H1 (cell line): ENCODE measurements at regions not wholly inside any gene's neighbourhood (a gene's known extent, or its start where the extent isn't known, plus 50 kb on each side); places are given as distances from the start of the nearest gene placed in this dataset.

Experiments used
- ZNF274 ChIP-seq: IDR thresholded peaks from 2 replicates; pipeline ENCODE4 v1.7.0; 2012; ENCODE audit warnings: low read length, borderline replicate concordance; ENCODE audit errors: extremely low read depth

- no peak for TF ChIP-seq ZNF274
These were observed 182.1 kb downstream of the TFCP2L1 start (continued) for GRCh38 chr2:121102941-121103340.
